HG03460 (cell line): ENCODE measurements at regions not wholly inside any gene's neighbourhood (a gene's known extent, or its start where the extent isn't known, plus 50 kb on each side); places are given as distances from the start of the nearest gene placed in this dataset.

Experiments
- ATAC-seq: cut with Tn5 transposase; IDR thresholded peaks from one replicate; pipeline ENCODE4 v1.9.1; 2021; ENCODE audit not compliant: unreplicated experiment

DNA sequence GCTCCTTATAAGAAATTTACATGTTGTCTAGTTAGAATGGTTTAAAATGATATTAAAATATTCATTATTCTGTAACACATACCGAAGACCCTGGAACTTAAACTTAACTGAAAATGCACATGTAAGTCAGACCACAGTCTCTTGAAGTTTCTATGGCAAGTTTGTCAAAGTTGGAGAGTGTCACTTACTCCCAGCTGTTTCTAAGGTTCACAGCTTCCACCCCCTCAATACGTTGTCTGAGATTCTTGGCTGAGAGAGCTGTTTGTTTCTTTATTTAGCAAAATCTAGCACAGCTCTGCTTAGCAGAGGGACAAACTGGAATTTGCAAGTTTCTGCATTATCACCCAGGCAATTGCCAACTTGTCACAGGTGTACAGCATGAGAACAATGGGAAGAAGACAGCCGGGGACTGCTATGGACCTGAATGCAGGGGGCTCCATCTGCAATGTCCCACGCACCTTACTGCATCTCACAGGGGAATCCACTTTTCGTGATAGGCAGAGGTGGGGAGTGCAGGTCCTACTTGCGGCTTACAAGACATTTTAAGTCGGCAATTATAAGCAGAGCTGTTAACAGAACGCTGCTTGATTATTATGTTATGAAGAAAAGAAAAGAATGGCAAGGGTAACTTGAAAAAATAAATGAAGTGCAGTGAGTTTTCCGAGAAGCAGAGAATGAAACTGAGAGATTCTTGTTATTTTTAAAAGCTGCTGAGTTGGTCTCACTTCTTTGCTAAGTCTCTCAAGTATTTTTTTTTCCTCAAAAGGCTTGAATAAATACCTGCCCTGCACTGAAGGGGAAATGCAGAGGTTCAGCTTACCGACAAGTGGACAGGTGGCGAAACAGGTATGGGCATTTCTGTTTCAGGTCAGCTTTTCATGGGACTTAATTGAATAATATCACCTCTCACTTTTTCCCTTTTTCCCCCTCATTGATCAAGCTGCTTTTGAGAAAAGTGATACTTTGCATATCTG, 1072.1 kb upstream of the FANCL start:
- ATAC-seq = no peak

DNA sequence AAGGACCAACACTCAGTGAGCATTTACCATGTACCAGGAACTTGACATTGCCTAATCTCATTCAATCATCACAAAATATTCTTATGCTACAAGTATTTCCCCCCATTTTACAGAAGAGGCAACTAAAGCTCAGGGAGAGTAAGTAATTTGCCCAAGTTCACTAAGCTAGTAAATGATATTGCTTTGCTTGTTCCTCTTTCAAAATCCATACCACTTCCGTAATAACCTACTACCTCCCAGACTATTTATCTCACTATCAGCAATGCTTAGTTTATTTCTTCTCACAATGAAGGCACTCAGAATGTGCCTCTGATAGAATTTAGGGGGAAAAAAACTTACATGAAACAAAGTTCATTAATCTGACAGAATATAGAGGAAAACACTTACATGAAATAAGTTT, 1070.9 kb upstream of the FANCL start:
- ATAC-seq = no peak

DNA sequence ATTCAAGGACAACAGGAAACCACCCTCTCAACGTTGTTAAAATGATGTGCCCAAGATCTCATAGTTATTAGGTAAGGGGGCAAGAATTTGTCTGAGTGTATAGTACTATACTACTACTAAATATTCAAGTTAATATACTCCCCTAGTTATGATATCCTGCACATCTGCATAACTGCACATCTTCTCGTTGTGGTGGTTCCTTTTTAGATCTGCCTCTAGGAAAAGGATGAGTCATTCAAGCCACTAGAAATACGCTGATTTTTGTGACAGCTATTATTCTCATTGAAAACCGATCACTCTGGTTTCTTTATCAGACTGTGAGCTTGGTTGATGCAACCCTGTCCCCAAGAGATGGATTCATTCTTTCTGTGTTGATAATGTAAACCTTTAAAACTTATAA, 1067.0 kb upstream of the FANCL start:
- no peak for ATAC-seq

- ATAC-seq = no peak
Measured at GRCh38 chr2:59307196-59307595, 1066.1 kb upstream of the FANCL start.

- no peak for ATAC-seq
Measured at GRCh38 chr2:59303272-59303671, 1062.1 kb upstream of the FANCL start.

DNA sequence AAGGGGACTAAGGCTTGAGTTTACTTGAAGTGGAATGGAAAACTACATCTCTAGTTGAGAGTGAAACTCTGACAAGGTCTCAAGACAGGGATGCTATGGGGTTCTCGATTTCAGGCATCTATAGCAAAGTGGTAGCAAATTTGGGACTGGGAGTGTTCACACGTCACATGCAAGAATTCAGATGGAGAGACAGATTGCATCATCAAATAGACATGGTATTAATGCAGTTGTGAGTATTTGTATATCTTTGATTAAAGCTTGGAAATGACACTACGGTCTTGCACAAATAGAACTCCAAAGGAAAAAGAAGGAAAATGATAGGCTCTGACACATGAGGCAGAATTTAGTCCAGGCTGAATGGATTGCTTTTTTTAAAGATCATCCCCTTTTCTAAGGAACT, 1061.6 kb upstream of the FANCL start:
- no peak for ATAC-seq

- ATAC-seq = no peak
Measured at GRCh38 chr2:59301466-59302402, 1060.6 kb upstream of the FANCL start.

DNA sequence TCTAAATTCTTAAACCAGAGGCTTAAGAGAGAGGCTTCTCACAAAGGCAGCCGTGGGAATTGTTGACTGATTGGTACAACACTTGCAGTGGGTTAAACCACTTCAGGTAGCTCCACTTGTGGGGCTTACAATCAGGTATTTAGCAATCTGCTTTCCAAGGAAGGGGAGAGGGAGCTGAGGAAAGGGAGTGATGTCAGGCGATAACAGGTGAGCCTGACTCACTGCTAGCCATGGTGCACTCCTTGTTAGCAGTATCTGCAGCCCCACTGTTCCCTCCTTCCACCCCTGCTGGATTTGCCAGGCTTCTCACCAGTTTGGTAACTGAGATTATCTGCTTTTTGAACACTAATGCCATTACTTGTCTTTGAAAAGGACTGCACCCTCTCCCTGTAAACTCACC, 1056.7 kb upstream of the FANCL start:
- ATAC-seq = no peak

GRCh38 chr2:59296279-59296678, 1055.2 kb upstream of the FANCL start:
- ATAC-seq = no peak

GRCh38 chr2:59295524-59296162, 1054.5 kb upstream of the FANCL start:
- ATAC-seq = no peak

GRCh38 chr2:59288771-59289170, 1047.6 kb upstream of the FANCL start:
- ATAC-seq = no peak

- ATAC-seq = no peak
Measured at GRCh38 chr2:59282374-59283057, 1041.4 kb upstream of the FANCL start.

GRCh38 chr2:59277671-59278070, 1036.5 kb upstream of the FANCL start:
- no peak for ATAC-seq

GRCh38 chr2:59276917-59277316, 1035.8 kb upstream of the FANCL start:
- ATAC-seq = no peak

DNA sequence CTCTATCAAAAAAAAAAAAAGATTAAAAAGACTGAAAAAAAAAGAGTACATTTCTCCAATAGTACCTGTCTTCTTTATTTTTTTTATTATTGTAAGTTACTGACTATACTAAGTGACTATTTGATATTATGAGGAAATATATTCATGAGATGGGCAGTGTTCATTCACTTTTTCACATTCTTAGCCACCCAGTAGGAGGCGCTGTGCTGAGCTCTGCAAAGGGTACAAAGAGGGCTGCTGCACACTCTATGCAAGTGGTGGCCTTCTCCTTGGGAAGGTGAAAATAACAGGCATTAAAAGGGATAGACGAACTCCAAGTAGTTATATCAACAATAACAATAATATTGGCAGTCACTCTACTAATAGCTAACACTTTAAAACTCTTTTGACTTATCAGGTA, 1034.9 kb upstream of the FANCL start:
- no peak for ATAC-seq

DNA sequence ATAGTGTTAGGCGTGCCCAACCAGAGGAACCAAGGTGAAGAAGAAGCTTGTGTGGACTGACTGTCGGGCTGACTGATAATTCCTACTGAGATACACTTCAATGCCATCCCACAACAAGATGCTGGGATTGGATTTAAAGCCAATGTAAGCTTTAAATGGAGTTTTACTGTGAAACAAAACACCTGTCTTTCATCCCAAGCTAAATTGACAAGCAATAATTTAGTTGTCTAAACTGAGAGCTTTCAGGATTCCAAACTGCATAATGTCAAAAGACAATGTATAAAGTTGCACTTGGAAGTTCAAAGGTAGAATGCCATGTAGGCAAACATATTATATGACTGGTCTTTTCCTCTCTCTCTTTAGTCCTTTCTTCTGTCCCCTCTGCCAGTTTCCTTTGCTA, 1025.3 kb upstream of the FANCL start:
- ATAC-seq = no peak

DNA sequence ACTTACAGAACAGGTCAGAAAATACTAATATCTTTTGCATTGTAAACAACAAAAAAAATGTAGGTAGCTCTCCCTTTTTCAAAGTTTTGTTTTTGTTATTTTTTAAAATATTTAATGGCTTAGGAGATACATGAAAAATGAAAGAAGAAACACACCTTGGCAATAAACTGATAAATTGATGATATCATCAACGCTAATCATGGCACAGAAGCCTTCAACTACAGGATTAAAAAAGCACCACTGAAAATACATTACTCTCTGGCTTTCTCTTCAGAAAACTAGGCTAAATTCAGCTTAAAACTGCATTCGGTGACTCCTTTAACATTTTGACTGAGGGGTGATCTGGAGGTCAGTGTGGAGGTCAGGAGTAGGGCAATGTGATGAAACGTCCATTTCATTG, 1018.8 kb upstream of the FANCL start:
- ATAC-seq = no peak

GRCh38 chr2:59256290-59256689, 1015.2 kb upstream of the FANCL start:
- ATAC-seq = no peak

DNA sequence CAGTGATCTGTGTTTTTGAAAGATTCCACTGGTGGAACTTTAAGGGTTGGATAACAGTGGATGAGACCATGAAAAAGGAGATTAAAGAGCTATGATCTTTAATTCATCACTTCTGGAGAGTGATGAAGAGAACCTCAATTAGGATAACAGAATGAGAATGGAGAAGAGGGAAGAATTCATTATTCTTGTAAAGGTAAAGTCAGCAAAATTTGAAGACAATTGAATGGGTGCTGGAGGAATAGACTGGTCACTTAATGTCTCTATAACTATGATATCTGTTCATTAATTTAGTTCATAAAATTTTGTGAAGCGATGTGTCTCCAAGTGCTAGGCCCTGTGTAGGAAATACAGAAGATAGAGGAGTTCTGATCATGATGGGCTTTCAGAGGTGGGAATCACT, 1013.2 kb upstream of the FANCL start:
- ATAC-seq = no peak

- no peak for ATAC-seq
Measured at GRCh38 chr2:59250307-59250677, 1009.2 kb upstream of the FANCL start.
